HK-2 (cell line): ENCODE measurements at regions not wholly inside any gene's neighbourhood (a gene's known extent, or its start where the extent isn't known, plus 50 kb on each side); places are given as distances from the start of the nearest gene placed in this dataset.
"Not testable (repeated sequence)": the region's sequence is repeated elsewhere in the genome, so short reads cannot be mapped to it uniquely, and the experiment has no call there.

ENCODE experiments used
- DNase-seq: peaks from one replicate; pipeline ENCODE4 v3.0.0-alpha.2; 2018; ENCODE audit not compliant: unreplicated experiment

DNA sequence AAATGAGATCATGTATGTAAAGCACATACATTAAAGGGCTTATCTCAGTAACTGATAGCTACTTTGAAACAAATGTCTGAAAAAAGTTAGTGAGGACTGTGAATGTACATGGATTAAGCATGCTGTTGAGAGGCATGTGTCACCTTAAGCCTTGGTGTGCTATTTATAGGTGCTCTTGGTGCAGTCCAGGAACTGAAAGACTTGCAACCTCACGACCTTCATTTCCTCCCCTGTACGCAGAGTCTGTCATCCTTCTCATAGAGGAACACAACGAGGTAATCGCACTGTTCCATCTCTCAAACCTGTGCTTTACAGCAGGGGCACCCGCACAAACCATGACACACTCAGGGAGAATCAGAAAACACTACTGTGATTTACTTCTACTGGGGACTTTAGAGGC lies 65.6 kb downstream of the UFM1 start:
- no peak for DNase-seq

DNA sequence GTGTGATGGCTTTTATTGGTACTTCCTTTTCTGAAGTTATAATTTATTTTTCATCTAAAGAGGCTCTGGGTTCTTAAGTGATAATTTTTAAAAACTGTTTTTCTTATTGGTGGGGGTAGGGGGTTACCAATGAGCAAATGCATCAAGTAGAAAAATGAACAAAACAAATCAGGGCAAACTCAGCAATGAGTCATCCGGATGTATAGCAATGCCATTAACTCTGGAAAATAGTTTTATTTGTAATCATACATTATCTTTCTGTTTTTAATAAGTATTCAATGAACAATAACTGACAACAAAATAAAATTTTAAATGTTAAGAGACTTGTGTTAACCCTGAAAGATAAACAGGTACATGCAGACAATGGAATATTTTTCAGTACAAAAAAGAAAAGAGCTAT lies 67.6 kb downstream of the UFM1 start:
- DNase-seq: no peak

GRCh38 chr13:38417727-38418126 lies 68.1 kb downstream of the UFM1 start:
- DNase-seq: no peak

- no peak for DNase-seq
These were observed 68.6 kb downstream of the UFM1 start for GRCh38 chr13:38418286-38418685.

DNA sequence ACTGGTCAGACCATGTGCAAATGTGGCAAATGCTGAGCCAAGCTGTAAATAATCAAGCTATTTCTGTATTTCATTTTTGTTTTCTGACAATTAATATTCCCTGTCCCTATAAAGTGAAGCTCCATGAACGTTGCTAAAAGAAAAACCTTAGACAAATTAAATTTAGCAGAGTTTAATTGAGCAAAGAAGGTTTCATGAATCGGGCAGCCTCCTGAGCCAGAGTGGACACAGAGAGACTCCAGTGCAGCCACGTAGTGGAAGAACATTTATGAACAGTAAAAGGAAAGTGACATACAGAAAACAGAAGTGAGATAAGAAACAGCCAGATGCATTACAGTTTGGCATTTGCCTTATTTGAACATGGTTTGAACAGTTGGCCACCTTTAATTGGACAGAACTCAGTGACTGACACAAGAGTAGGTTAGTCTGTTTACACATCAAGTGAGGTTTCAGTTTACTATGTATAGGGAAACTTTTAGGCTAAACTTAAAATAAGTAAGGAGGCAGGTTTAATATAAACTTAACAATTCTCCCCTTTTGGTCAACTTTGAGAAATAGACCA lies 69.7 kb downstream of the UFM1 start:
- DNase-seq: no peak

DNA sequence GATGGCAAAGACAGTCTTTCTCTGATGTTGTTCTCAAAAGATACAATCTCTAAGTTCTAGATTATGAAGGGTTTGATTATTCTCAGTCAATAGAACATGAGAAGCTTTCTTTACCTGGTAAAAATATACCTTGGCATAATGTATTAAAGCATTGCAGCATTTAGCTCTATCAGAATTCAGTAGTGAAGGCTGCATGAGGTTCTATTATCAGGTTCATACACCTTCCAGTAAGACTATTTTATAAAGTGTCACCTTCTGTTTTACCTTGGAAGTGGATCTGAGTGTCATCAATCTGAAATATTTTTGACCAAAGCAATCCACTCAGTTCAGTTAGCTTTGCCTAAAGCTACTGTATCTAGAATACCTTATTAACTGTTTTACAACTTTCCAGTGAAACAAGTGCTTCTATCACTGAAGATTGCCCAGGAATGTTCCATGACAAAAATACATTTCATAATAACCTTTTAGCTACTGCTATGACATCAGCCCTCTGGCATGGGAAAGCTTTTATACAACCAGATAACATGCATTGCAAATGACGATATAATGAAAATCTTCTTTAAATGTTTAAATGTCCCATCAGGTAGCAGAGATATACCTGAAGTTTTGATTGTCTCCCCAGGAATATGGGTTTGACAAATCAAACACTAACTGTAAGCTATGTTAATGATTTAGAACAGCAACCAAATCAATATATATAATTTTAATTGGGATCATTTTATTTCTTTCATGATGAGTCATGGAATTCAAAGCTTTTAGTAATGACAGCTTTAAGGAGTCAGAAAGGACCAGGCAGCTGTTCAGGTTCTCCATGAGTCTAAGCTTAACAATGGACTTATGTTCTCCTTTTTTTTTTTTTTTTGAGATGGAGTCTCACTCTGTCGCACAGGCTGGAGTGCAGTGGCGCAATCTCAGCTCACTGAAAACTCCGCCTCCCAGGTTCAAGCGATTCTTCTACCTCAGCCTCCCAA lies 72.2 kb downstream of the UFM1 start:
- DNase-seq: no peak

GRCh38 chr13:38429916-38430315 lies 80.3 kb downstream of the UFM1 start:
- DNase-seq: no peak

DNA sequence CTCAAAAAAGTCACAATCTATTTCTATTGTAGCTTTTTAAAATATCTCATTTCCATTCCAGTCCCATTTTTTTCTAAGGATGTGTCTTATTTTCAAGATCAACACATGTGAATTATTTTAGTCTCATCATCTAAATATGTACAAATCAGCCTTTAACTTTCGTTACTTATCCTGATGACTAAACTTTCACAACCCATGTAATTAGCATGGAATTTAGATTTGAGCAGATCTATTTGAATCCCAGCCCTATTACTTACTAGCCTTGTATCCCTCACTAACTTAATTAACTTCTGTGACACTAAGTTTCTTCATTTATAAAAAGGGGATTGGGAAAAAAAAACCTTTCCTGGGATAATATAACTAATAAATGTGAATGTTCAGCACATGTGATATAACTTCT lies 81.1 kb downstream of the UFM1 start:
- DNase-seq: no peak

- DNase-seq: no peak
These were observed 91.0 kb downstream of the UFM1 start for GRCh38 chr13:38440666-38441065.

DNA sequence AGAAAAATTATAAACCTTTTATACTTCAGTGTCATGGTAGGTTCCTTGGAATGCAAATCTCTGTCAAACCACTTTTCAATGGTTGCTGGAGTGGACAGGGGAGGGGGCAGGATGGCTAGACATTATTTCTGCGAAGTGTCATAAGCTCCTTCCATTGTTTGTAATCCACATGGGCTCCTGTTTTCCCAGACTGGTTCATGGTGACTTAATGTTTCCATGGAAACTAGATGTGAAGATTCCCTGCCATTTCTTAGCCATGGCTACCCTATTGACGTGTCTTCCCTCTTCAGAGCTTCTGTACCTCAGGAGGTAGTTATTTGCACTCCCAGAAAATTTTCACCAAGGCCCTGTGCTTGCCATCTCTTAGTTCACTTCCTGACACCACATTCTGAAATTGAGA lies 95.3 kb downstream of the UFM1 start:
- no peak for DNase-seq

- no peak for DNase-seq
These were observed 103.0 kb downstream of the UFM1 start for GRCh38 chr13:38452656-38453055.

DNA sequence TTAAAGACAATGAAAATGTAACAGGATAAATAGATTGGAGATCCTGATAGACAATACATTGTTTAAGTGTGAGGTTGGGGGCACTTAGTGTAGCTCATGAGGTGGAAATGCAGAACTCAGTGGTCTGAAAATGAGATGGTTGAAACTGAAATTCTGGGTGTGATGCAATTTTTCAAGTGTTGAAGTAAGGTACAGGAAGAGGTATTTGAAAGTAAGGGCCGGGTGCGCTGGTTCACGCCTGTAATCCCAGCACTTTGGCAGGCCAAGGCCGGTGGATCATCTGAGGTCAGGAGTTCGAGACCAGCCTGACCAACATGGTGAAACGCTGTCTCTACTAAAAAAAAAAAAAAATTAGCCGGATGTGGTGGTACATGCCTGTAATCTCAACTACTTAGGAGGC lies 113.0 kb downstream of the UFM1 start:
- DNase-seq: no peak

- no peak for DNase-seq
These were observed 113.4 kb downstream of the UFM1 start for GRCh38 chr13:38463048-38463447.

- not testable (repeated sequence) for DNase-seq
These were observed 122.8 kb downstream of the UFM1 start for GRCh38 chr13:38472411-38472810.

DNA sequence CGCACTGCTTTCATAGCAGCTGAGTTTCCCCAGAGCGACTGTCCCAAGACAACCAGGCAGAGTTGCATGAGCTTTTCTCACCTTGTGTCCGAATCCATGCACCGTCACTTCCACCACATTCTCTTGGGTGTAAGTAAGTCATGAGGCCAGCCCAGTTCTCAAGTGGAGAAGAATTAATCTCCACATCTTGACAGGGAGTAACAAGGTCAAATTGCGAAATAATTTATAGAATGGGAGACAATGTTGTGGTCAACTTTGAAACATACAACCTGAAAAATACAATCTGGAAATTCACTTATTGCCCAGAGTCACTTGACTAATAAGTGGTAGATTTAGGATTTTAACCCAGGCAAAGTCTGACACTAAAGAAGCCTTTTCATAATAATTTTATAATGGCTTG lies 123.7 kb downstream of the UFM1 start:
- DNase-seq: no peak

- no peak for DNase-seq
These were observed 128.0 kb downstream of the UFM1 start for GRCh38 chr13:38477676-38478075.

GRCh38 chr13:38483623-38484022 lies 134.0 kb downstream of the UFM1 start:
- no peak for DNase-seq

DNA sequence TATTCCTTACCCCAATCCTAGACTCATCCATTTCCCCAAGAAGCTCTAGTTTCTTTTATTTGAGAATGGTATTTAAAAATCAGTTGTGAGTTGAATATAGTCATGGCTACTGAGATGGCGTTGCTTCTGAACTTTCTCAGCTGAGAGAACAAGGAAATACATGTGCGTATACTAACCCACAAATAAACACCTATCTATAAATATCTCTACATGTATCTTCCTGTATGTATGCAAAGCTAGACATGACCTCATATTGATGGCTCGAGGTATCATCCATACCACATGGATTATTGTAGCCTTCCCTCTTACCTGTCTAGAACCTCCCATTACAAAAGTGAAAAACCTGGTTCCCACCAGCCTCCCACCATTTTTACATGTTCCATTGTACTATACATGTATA lies 141.0 kb downstream of the UFM1 start:
- no peak for DNase-seq

GRCh38 chr13:38494445-38494844 lies 144.8 kb downstream of the UFM1 start:
- DNase-seq: no peak

DNA sequence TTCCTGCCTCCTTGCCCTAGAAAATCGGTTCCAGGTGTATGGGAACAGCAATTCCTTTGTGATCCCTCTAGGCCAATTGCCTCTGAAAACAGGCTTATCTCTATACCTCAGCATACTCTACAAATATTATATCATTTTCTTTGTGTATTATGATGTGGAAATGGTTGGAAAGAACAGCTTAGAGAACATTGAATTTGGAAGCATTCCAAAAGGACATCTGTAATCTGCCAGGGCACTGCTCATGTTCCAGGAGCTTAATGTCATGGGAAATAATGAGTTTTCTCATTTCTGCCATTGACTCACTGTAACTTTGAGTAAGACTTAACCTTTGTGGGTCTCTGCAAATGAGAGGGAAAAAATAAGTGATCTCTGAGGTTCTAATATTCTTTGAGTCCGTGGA lies 147.3 kb downstream of the UFM1 start:
- DNase-seq: no peak

DNA sequence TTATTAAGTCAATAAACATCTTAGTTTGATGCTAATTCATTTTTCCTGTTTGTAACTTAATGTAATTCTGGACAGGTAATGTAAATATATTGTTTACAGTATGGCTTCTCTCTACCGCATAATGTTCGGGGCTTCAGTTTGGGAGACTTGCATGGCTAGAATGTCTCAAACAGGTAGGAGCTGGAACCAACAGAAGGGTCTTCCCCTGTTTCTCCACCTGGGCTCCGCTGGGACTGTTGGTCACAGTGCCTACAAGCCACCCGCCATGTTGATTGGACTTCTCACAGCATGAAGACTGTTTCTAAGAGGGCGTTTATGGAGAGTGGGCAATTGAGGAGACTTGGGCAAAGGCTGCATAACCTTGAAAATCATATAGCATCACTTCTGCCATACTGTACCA lies 148.6 kb downstream of the UFM1 start:
- no peak for DNase-seq

GRCh38 chr13:38514575-38514974 lies 164.9 kb downstream of the UFM1 start:
- DNase-seq: no peak

GRCh38 chr13:38518328-38518727 lies 168.5 kb upstream of the FREM2 start:
- no peak for DNase-seq
